B cell (primary cell): ENCODE measurements at regions not wholly inside any gene's neighbourhood (a gene's known extent, or its start where the extent isn't known, plus 50 kb on each side); places are given as distances from the start of the nearest gene placed in this dataset.

Experiments used
- ATAC-seq: fragments of 200-7000 bp; cut with Tn5 transposase; one replicate; pipeline ENCODE4 v1.10.0; 2021; ENCODE audit warnings: low read depth, mild to moderate bottlenecking, moderate number of reproducible peaks, moderate library complexity
- CTCF ChIA-PET: fragments of 350-600 bp; sonication (Branson Sonifier 250); formaldehyde crosslinking; loops from one replicate; lab custom pipeline; 2021; ENCODE audit warnings: antibody characterized with exemption, inconsistent platforms; lab: Charles Lee
- POLR2A ChIA-PET: fragments of 350-600 bp; sonication (Branson Sonifier 250); formaldehyde crosslinking; loops from one replicate; lab custom pipeline; 2021; ENCODE audit warnings: antibody characterized with exemption; lab: Charles Lee
- DNase-seq: peaks from one replicate; pipeline ENCODE4 v3.0.0; 2013
- H2AFZ ChIP-seq: 2 replicates; pipeline ENCODE4 v1.6.1; 2012; ENCODE audit warnings: mild to moderate bottlenecking, low read depth, low read length; ENCODE audit not compliant: insufficient read depth, poor library complexity, severe bottlenecking
- H3K27ac ChIP-seq, 2 donors: 1 replicate in 1 of 2; 2 replicates in 1 of 2; pipeline ENCODE4 v1.5.1; 2012 to 2013; ENCODE audit warnings: low read length in 2 of 2, mild to moderate bottlenecking in 2 of 2, moderate library complexity in 1 of 2
- H3K27me3 ChIP-seq, 4 experiments: fragments of 200-600 bp in 1 of 4; sonication (generic) in 1 of 4; replicated peaks in 1 of 4; 1 replicate in 2 of 4; 2 replicates in 2 of 4; pipeline versions ENCODE4 v1.6.1 to v1.7.0; 2013 to 2016; ENCODE audit warnings: low read length in 3 of 4, mild to moderate bottlenecking in 2 of 4, mixed read lengths in 1 of 4, moderate library complexity in 1 of 4; ENCODE audit not compliant: insufficient read depth in 4 of 4, control insufficient read depth in 3 of 4; ENCODE audit errors: control extremely low read depth in 1 of 4
- H3K36me3 ChIP-seq, 2 experiments: replicated peaks in 1 of 2; 1 replicate in 1 of 2; 2 replicates in 1 of 2; pipeline versions ENCODE4 v1.6.1 to v1.7.1; 2013; ENCODE audit warnings: low read length in 1 of 2; ENCODE audit not compliant: insufficient read depth in 2 of 2, control insufficient read depth in 1 of 2; ENCODE audit errors: control extremely low read depth in 1 of 2, extremely low read depth in 1 of 2
- H3K4me1 ChIP-seq, 2 donors: fragments of 200-600 bp in 1 of 2; sonication (generic) in 1 of 2; 1 replicate in 1 of 2; 2 replicates in 1 of 2; pipeline versions ENCODE4 v1.5.1 to v1.6.1; 2013 to 2017; ENCODE audit warnings: low read length in 2 of 2; ENCODE audit not compliant: control insufficient read depth in 2 of 2, insufficient read depth in 2 of 2
- H3K4me2 ChIP-seq: replicated peaks from 2 replicates; pipeline ENCODE3; 2012; ENCODE audit warnings: mild to moderate bottlenecking, low read depth, low read length; ENCODE audit not compliant: poor library complexity, severe bottlenecking
- H3K4me3 ChIP-seq, 5 experiments: fragments of 200-600 bp in 1 of 5; sonication (generic) in 1 of 5; 1 replicate in 3 of 5; 2 replicates in 2 of 5; pipeline versions ENCODE4 v1.5.1 to v1.7.0; 2011 to 2016; ENCODE audit warnings: low read length in 4 of 5, mild to moderate bottlenecking in 4 of 5, low read depth in 2 of 5, control low read depth in 1 of 5, moderate library complexity in 1 of 5; ENCODE audit not compliant: insufficient read depth in 1 of 5; ENCODE audit errors: control extremely low read depth in 1 of 5, extremely low read depth in 1 of 5
- H3K79me2 ChIP-seq: fragments of 200-600 bp; sonication (generic); one replicate; pipeline ENCODE4 v1.6.0; 2016; ENCODE audit warnings: low read length; ENCODE audit not compliant: control insufficient read depth, insufficient read depth
- H3K9ac ChIP-seq: fragments of 200-600 bp; sonication (generic); 2 replicates; pipeline ENCODE4 v1.6.1; 2017; ENCODE audit warnings: mild to moderate bottlenecking, low read length, moderate library complexity
- H3K9me3 ChIP-seq, 3 donors: one replicate each; pipeline versions ENCODE4 v1.6.1 to v1.7.1; 2013; ENCODE audit warnings: low read length in 2 of 3; ENCODE audit not compliant: control insufficient read depth in 2 of 3, insufficient read depth in 1 of 3; ENCODE audit errors: control extremely low read depth in 1 of 3
- H4K20me1 ChIP-seq: 2 replicates; pipeline ENCODE4 v1.6.0; 2012; ENCODE audit warnings: mild to moderate bottlenecking, low read length; ENCODE audit not compliant: insufficient read depth, control insufficient read depth, poor library complexity, severe bottlenecking
- H3K27ac Mint-ChIP-seq: one replicate; pipeline ENCODE4 v1.8.0; 2021; ENCODE audit warnings: mixed read lengths
- H3K27me3 Mint-ChIP-seq: one replicate; pipeline ENCODE4 v1.8.0; 2021; ENCODE audit warnings: mixed read lengths
- H3K4me1 Mint-ChIP-seq: one replicate; pipeline ENCODE4 v1.8.0; 2021; ENCODE audit warnings: mixed read lengths
- H3K4me3 Mint-ChIP-seq: one replicate; pipeline ENCODE4 v1.8.0; 2021; ENCODE audit warnings: mixed read lengths
- H3K9me3 Mint-ChIP-seq: one replicate; pipeline ENCODE4 v1.8.0; 2022; ENCODE audit warnings: mixed read lengths; ENCODE audit not compliant: insufficient read depth
- CTCF ChIP-seq: fragments of 200-600 bp; IDR thresholded peaks from one replicate; pipeline ENCODE4 v1.8.0; 2022; ENCODE audit warnings: antibody characterized with exemption, mild to moderate bottlenecking
- EZH2 ChIP-seq: IDR thresholded peaks from 2 replicates; pipeline ENCODE4 v1.6.1; 2012; ENCODE audit warnings: borderline replicate concordance, low read depth, mild to moderate bottlenecking, moderate library complexity, low read length; ENCODE audit not compliant: insufficient read depth, poor library complexity, severe bottlenecking
- WGBS: methylation state at CpG from one replicate; pipeline ENCODE4 v1.1.5; 2013; ENCODE audit warnings: missing lambda C conversion rate; ENCODE audit not compliant: insufficient coverage; 5-methylcytosine and 5-hydroxymethylcytosine counted together
- intact Hi-C: fragments of 100-400 bp; cut with micrococcal nuclease; formaldehyde crosslinking; loops from one replicate; pipeline ENCODE4 v1.10.0; 2022

GRCh38 chr21:19700476-19700875 is 1296.9 kb upstream of the TMPRSS15 start:
- no peak overlapping the region for H3K4me2 ChIP-seq
- H3K27ac Mint-ChIP-seq, result no peak overlapping the region
- no peaks in the 10 kb centered on the region for H4K20me1 ChIP-seq
- POLR2A ChIA-PET, result no interaction called here
- H3K4me1 Mint-ChIP-seq, result no peaks in the 10 kb centered on the region
- H3K27me3 Mint-ChIP-seq, result no peaks in the 10 kb centered on the region
- DNase-seq (no peak), ATAC-seq (no peak)
- H3K9ac ChIP-seq, result no peak overlapping the region
- no peak for TF ChIP-seq EZH2
- TF ChIP-seq CTCF, result no peak
- CTCF ChIA-PET, result no interaction called here
- H3K27ac ChIP-seq, result no peak overlapping the region
- H3K9me3 Mint-ChIP-seq, result peaks cover 7% of the 10 kb centered on the region
- H3K9me3 ChIP-seq, result no peaks in the 10 kb centered on the region
- no peaks in the 10 kb centered on the region for H3K27me3 ChIP-seq
- H3K4me3 Mint-ChIP-seq, result no peak overlapping the region
- no peaks in the 10 kb centered on the region for H3K36me3 ChIP-seq
- H2AFZ ChIP-seq, result no peak overlapping the region
- no peaks in the 10 kb centered on the region for H3K4me1 ChIP-seq
- intact Hi-C loops, result no loop called here
- no peaks in the 10 kb centered on the region for H3K79me2 ChIP-seq
- no peak overlapping the region for H3K4me3 ChIP-seq

DNA sequence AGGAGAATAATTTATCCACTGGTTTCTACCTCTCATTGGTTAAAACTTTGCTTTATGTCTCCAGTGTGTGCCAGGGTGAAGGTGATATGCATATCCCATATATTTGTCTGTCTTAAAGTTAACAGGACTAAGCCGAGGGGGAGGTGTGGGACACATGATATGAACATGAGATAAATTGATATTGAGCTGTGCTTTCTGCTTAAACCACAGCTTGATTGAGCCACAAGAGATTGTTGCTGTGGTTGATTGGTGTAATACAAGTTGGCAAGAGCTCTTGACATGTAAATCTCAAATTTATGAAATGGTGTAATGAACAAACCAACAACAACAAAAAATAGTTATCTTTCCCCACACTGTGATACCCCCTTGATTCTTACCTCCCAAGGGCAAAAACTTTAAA is 1295.5 kb upstream of the NCAM2 start:
- POLR2A ChIA-PET, result no interaction called here
- DNase-seq (no peak), ATAC-seq (no peak)
- Histone ChIP-seq H3K27me3 (no peaks in the 10 kb centered on the region), H3K9me3 (peaks cover 0 to 4% (median 3%) of the 10 kb centered on the region in 3 donors), H3K4me1 (no peaks in the 10 kb centered on the region), H3K79me2 (no peaks in the 10 kb centered on the region), H3K9ac (no peak overlapping the region), H3K4me3 (no peak overlapping the region), H3K36me3 (no peaks in the 10 kb centered on the region), H2AFZ (no peak overlapping the region), H3K4me2 (no peak overlapping the region), H3K27ac (no peak overlapping the region), H4K20me1 (no peaks in the 10 kb centered on the region)
- H3K27ac Mint-ChIP-seq, result no peak overlapping the region
- intact Hi-C loops, result no loop called here
- peaks cover 7% of the 10 kb centered on the region for H3K9me3 Mint-ChIP-seq
- no peaks in the 10 kb centered on the region for H3K27me3 Mint-ChIP-seq
- H3K4me1 Mint-ChIP-seq, result no peaks in the 10 kb centered on the region
- TF ChIP-seq EZH2 (no peak), CTCF (no peak)
- no peak overlapping the region for H3K4me3 Mint-ChIP-seq
- CTCF ChIA-PET, result interaction anchor here (0.8 kb wide), 1 partner anchor 13 kb away, joined by 3 read pairs; no protein-coding TSS in a partner anchor
- WGBS, result 0% methylated on average over 1 of the region's 1 CpG
